ENCODE measurements at regions not wholly inside any gene's neighbourhood (a gene's known extent, or its start where the extent isn't known, plus 50 kb on each side); places are given as distances from the start of the nearest gene placed in this dataset.

DNA sequence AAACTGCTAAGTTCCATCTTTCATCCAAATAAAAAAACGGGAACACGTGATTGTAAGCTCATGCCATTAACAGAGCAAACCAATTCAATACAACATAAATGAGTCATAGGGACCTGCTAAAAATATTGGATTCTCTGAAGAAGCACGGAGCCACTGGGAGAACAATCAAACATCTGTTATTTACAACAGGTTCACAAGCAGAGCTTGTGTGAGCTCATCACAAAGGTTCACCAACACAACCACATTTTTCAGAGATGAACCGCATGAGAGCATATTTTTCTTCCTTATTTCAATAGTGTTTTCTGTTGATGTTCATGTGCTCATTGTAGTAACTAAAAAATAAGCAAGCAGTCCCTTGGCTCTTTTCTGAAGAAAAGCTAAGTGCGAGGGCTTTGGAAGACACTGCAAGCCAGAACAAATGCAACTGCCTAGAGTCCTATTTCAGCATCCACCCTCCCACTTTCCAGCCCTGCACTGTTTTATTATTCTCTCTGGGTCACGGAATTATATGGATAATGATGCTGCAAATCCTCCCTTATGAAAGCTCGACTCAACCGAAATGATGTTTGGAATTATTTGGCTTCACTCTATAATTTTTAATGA lies 545.8 kb downstream of the LIG4 start:
- H3K4me3 Mint-ChIP-seq, result no peak overlapping the region
- H3K36me3 Mint-ChIP-seq (ENCODE audit: low read depth), result no peaks in the 10 kb centered on the region
- H3K27me3 Mint-ChIP-seq (ENCODE audit: low read depth), result no peaks in the 10 kb centered on the region
- no peak overlapping the region for H3K27ac Mint-ChIP-seq
- no peaks in the 10 kb centered on the region for H3K4me1 Mint-ChIP-seq
- TF ChIP-seq CTCF (IDR thresholded peaks at IDR 0.05; ENCODE audit: unreplicated experiment in 3 of 3), result no peak
- H3K9me3 Mint-ChIP-seq, result no peaks in the 10 kb centered on the region

GRCh38 chr13:107665926-107666458 lies 549.3 kb downstream of the LIG4 start:
- H3K4me1 Mint-ChIP-seq, result no peaks in the 10 kb centered on the region

DNA sequence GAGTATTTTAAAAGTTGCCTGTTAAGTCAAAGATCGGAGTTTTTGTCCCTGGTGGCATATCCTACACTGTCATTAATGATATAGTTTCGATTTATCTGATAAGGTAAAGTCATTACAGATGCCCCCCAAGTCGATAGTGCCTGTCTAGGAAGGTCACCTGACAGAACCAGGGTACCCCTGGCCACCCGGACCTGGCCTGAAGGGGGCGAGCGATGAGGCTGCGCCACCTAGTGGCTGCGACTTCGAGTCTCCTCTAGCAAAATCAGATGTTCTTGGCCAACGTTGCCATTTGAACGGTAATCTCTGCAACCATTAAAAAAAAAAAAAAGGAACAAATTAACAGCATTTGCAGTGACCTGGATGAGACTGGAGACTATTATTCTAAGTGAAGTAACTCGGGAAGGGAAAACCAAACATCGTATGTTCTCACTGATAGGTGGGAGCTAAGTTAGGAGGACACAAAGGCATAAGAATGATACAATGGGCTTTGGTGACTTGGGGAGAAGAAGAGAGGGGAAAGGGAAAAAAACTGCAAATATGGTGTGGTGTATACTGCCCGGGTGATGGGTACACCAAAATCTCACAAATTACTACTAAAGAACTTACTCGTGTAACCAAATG lies 565.1 kb downstream of the LIG4 start:
- Mint-ChIP-seq H3K9me3 (peaks cover 2% of the 10 kb centered on the region), H3K36me3 (ENCODE audit: low read depth) (no peaks in the 10 kb centered on the region), H3K27ac (no peak overlapping the region), H3K4me1 (no peaks in the 10 kb centered on the region), H3K4me3 (no peak overlapping the region), H3K27me3 (ENCODE audit: low read depth) (no peaks in the 10 kb centered on the region)
- TF ChIP-seq CTCF (IDR thresholded peaks at IDR 0.05; ENCODE audit: unreplicated experiment in 3 of 3), result peak; percentile 72 to 82 (median 80)

More at GRCh38 chr13:107665926-107666458, 549.3 kb downstream of the LIG4 start:
- Mint-ChIP-seq H3K27me3 (ENCODE audit: low read depth) (peaks cover 4% of the 10 kb centered on the region), H3K4me3 (no peak overlapping the region), H3K9me3 (no peaks in the 10 kb centered on the region), H3K27ac (no peak overlapping the region), H3K36me3 (ENCODE audit: low read depth) (no peaks in the 10 kb centered on the region)
- TF ChIP-seq CTCF (IDR thresholded peaks at IDR 0.05; ENCODE audit: unreplicated experiment in 3 of 3), result no peak

DNA sequence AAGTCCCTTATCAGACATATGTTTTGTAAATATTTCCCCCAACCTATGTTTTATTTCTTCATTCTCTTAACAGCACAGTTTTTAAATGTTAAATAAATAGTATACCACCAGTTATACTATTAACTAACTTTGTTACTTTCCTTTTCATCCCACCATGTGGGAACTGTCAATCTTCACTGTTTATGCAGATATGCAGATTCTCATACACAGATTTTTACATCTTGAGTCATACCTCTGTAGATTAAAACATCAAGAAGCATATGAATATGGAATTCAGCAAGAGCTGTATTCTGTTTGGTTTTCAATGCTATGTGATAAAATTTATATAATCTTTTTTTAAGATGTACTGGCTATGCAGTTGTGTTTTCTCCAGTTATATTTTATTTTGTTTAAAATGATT lies 566.3 kb downstream of the LIG4 start:
- no peak for TF ChIP-seq CTCF (IDR thresholded peaks at IDR 0.05; ENCODE audit: unreplicated experiment in 3 of 3)
- H3K4me3 Mint-ChIP-seq, result no peak overlapping the region

DNA sequence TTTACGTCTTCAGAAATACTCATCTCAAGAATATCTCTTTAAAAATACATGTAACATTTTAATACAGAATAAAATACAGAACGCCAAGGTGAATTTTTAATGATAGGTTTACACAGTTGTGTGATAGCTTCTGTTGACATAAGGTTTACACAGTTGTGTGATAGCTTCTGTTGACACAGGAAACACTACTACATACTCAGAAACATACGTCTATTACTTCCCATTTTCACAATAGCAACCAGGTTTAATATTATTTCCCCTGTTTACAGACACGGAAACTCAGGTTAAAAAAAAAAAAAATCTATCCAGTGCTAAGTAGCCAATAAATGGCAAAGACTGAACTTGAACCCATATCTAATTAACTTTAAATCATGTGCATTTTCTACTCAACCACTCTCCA lies 571.2 kb downstream of the LIG4 start:
- Mint-ChIP-seq H3K36me3 (ENCODE audit: low read depth) (no peaks in the 10 kb centered on the region), H3K27ac (no peak overlapping the region), H3K4me1 (no peaks in the 10 kb centered on the region), H3K9me3 (no peaks in the 10 kb centered on the region), H3K4me3 (no peak overlapping the region), H3K27me3 (ENCODE audit: low read depth) (no peaks in the 10 kb centered on the region)
- TF ChIP-seq CTCF (IDR thresholded peaks at IDR 0.05; ENCODE audit: unreplicated experiment in 3 of 3), result no peak

More for the DNA sequence above, 566.3 kb downstream of the LIG4 start:
- H3K36me3 Mint-ChIP-seq (ENCODE audit: low read depth), result no peaks in the 10 kb centered on the region
- H3K4me1 Mint-ChIP-seq, result no peaks in the 10 kb centered on the region
- H3K27me3 Mint-ChIP-seq (ENCODE audit: low read depth), result no peaks in the 10 kb centered on the region
- H3K27ac Mint-ChIP-seq, result no peak overlapping the region
- no peaks in the 10 kb centered on the region for H3K9me3 Mint-ChIP-seq

GRCh38 chr13:107643615-107644014 lies 571.7 kb downstream of the LIG4 start:
- Mint-ChIP-seq H3K4me1 (no peaks in the 10 kb centered on the region), H3K27me3 (ENCODE audit: low read depth) (no peaks in the 10 kb centered on the region), H3K36me3 (ENCODE audit: low read depth) (no peaks in the 10 kb centered on the region), H3K27ac (no peak overlapping the region), H3K9me3 (no peaks in the 10 kb centered on the region), H3K4me3 (no peak overlapping the region)
- TF ChIP-seq CTCF (IDR thresholded peaks at IDR 0.05; ENCODE audit: unreplicated experiment in 3 of 3), result no peak
